ENCODE measurements at regions not wholly inside any gene's neighbourhood (a gene's known extent, or its start where the extent isn't known, plus 50 kb on each side); places are given as distances from the start of the nearest gene placed in this dataset.

DNA sequence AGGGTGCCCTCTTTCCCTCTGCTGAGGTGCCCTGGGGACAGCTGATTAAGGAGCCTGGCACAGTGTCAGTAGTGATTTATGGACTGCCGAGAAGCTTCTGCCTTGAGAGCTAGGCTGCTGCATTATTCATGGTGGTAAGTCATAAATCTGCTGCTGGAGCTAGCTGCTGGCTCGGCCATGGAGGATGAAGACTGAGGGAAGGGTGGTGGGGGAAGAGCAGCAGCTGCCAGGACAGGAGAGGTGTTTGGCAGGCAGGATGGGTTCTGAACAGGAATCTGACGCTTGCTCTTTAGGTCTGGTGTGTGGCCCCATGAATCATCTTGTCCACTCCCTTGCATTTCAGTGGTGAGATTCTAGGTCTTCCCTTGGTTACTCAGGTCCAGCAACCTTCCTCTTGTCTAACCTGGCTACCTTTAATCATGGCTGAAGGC is 296.3 kb downstream of the DYSF start:
- Histone ChIP-seq H3K9me3 (ENCODE audit: insufficient read depth in 2 of 2, low read depth in 1 of 2, low read length in 1 of 2) (no peaks in the 10 kb centered on the region), H3K27ac (ENCODE audit: low read depth, low read length) (no peak overlapping the region), H3K27me3 (replicated peaks in 1 of 4; ENCODE audit: control insufficient read depth in 3 of 4, extremely low read depth in 1 of 4, insufficient read depth in 3 of 4, low read length in 3 of 4) (no peaks in the 10 kb centered on the region), H3K4me2 (ENCODE audit: insufficient read depth in 1 of 2, low read depth in 2 of 2, low read length in 2 of 2) (no peak overlapping the region), H2BK12ac (ENCODE audit: low read depth, low read length) (no peak overlapping the region; the same call in 1 of the 2 replicates), H3K23ac (ENCODE audit: insufficient read length) (no peak overlapping the region), H2BK15ac (ENCODE audit: low read length) (no peak overlapping the region; the same call in 1 of the 2 replicates), H3K14ac (ENCODE audit: insufficient read length) (no peak overlapping the region), H2BK20ac (ENCODE audit: low read length) (no peak overlapping the region), H3K36me3 (ENCODE audit: control insufficient read depth in 2 of 4, insufficient read depth in 4 of 4, low read length in 3 of 4) (no peaks in the 10 kb centered on the region), H4K91ac (replicated peaks; ENCODE audit: insufficient read length, low read length) (no peak overlapping the region), H3K18ac (ENCODE audit: extremely low read depth, low read length) (no peak overlapping the region), H3K4ac (replicated peaks; ENCODE audit: insufficient read length, low read depth, low read length) (no peak overlapping the region), H4K5ac (ENCODE audit: insufficient read length, low read depth, low read length) (no peak overlapping the region), H3K4me3 (ENCODE audit: extremely low read depth in 1 of 4, insufficient read depth in 2 of 4, low read depth in 3 of 4, low read length in 4 of 4) (no peak overlapping the region), H4K20me1 (replicated peaks in 1 of 2; ENCODE audit: control insufficient read depth in 1 of 2, insufficient read depth in 2 of 2, low read length in 2 of 2) (no peaks in the 10 kb centered on the region), H3K56ac (replicated peaks; ENCODE audit: insufficient read length, low read depth, low read length) (no peak overlapping the region), H4K8ac (ENCODE audit: extremely low read depth, insufficient read depth, low read length) (no peak overlapping the region), H2BK5ac (ENCODE audit: low read depth, low read length) (no peak overlapping the region), H2AK5ac (ENCODE audit: low read depth, low read length) (no peak overlapping the region), H3K9ac (replicated peaks in 1 of 4; ENCODE audit: extremely low read depth in 1 of 4, low read depth in 3 of 4, low read length in 3 of 4) (no peak overlapping the region), H3K4me1 (replicated peaks in 1 of 4; ENCODE audit: control insufficient read depth in 3 of 4, insufficient read depth in 4 of 4, low read length in 3 of 4) (peaks cover 0 to 3% (median 0%) of the 10 kb centered on the region in 4 experiments; a peak in 1 of 7 replicates), H2AFZ (ENCODE audit: low read length) (no peak overlapping the region), H3K79me2 (ENCODE audit: control insufficient read depth in 1 of 2, insufficient read depth in 2 of 2, low read length in 2 of 2) (no peaks in the 10 kb centered on the region), H3K79me1 (ENCODE audit: low read depth, low read length) (no peaks in the 10 kb centered on the region), H3K23me2 (ENCODE audit: low read depth, low read length) (no peaks in the 10 kb centered on the region; the same call in 1 of the 2 replicates), H2BK120ac (replicated peaks; ENCODE audit: low read depth, low read length) (no peak overlapping the region)
- ChIA-PET POLR2A (ENCODE audit: partially characterized antibody) (no interaction called here), CTCF (ENCODE audit: partially characterized antibody) (interaction anchor here (1.1 to 1.4 kb wide), 3 partner anchors 10 to 48 kb away, joined by 3 to 6 read pairs (median 3); no protein-coding TSS in a partner anchor)
- FAIRE-seq (no peak), DNase-seq (ENCODE audit: low read depth in 1 of 2, low spot score in 2 of 2) (no peak)
- 82% methylated on average over 3 of the region's 3 CpGs; no CpG with 5 or more reads in 1 of the 2 experiments for WGBS, 2 experiments (ENCODE audit: extremely low coverage in 1 of 2, insufficient coverage in 1 of 2, insufficient read length in 1 of 2, insufficient replicate concordance in 2 of 2, low coverage in 1 of 2, low lambda C conversion rate in 2 of 2, missing lambda C conversion rate in 1 of 2)
- TF ChIP-seq KDM4A (IDR thresholded peaks at IDR 0.05; ENCODE audit: low read depth, low read length, severe bottlenecking) (no peak), TAF7 (optimal IDR thresholded peaks at IDR 0.05; ENCODE audit: borderline replicate concordance, low read depth, low read length) (no peak)
